ENCODE measurements at regions not wholly inside any gene's neighbourhood (a gene's known extent, or its start where the extent isn't known, plus 50 kb on each side); places are given as distances from the start of the nearest gene placed in this dataset.
A peak's percentile ranks its signal among the peaks of the same experiment; 100 is the strongest.

GRCh38 chr16:51243936-51244436 lies 92.9 kb upstream of the SALL1 start (continued):
- TF ChIP-seq ZNF292 (CRISPR knock-in tag; IDR thresholded peaks at IDR 0.05; ENCODE audit: borderline replicate concordance, low read depth) (peak; percentile 30; the same call in 1 of the 2 replicates), USF2 (IDR thresholded peaks at IDR 0.05; ENCODE audit: low read depth, low read length) (no peak), USF2 (CRISPR knock-in tag; IDR thresholded peaks at IDR 0.05; ENCODE audit: borderline replicate concordance) (no peak), ZNF598 (CRISPR knock-in tag; IDR thresholded peaks at IDR 0.05; ENCODE audit: borderline replicate concordance) (no peak), ZNF282 (IDR thresholded peaks at IDR 0.05; ENCODE audit: partially characterized antibody) (no peak), ZNF775 (CRISPR knock-in tag; IDR thresholded peaks at IDR 0.05; ENCODE audit: borderline replicate concordance) (no peak), MXD1 (CRISPR knock-in tag; IDR thresholded peaks at IDR 0.05) (no peak), ZFP41 (CRISPR knock-in tag; IDR thresholded peaks at IDR 0.05; ENCODE audit: borderline replicate concordance) (no peak), ZHX2 (IDR thresholded peaks at IDR 0.05; ENCODE audit: low read depth) (no peak), ZHX2 (CRISPR knock-in tag; IDR thresholded peaks at IDR 0.05; ENCODE audit: borderline replicate concordance) (no peak), CEBPZ (IDR thresholded peaks at IDR 0.05; ENCODE audit: low read length) (no peak), GATA4 (IDR thresholded peaks at IDR 0.05; ENCODE audit: borderline replicate concordance, low read depth) (peak; percentile 73; the same call in 1 of the 2 replicates), ZSCAN30 (CRISPR knock-in tag; IDR thresholded peaks at IDR 0.05) (no peak), SNAPC2 (CRISPR knock-in tag; IDR thresholded peaks at IDR 0.05) (no peak), U2AF2 (IDR thresholded peaks at IDR 0.05; ENCODE audit: low read depth, low read length) (no peak)
